K562 (cell line): ENCODE measurements at regions not wholly inside any gene's neighbourhood (a gene's known extent, or its start where the extent isn't known, plus 50 kb on each side); places are given as distances from the start of the nearest gene placed in this dataset.

Source experiments
- CTCF ChIP-seq, 3 experiments: IDR thresholded peaks in 2 of 3; conservative IDR thresholded peaks in 1 of 3; 2 replicates each; pipeline ENCODE4 v1.5.1; 2011 to 2012; ENCODE audit warnings: low read length in 3 of 3, mild to moderate bottlenecking in 3 of 3, control low read depth in 2 of 3, improper control_type of control experiment in 1 of 3, inconsistent platforms in 1 of 3, low read depth in 1 of 3, mixed read lengths in 1 of 3, moderate library complexity in 1 of 3; ENCODE audit not compliant: insufficient read depth in 2 of 3
- HMG20A ChIP-seq: fragments of 450-650 bp; formaldehyde crosslinking; conservative IDR thresholded peaks from 2 replicates; pipeline ENCODE4 v1.4.0; 2020; ENCODE audit warnings: mild to moderate bottlenecking, mixed read lengths
- HNRNPK ChIP-seq: fragments of 200-400 bp; formaldehyde crosslinking; IDR thresholded peaks from one replicate; pipeline ENCODE4 v1.6.1; 2018; ENCODE audit warnings: mild to moderate bottlenecking, low read depth, low read length; ENCODE audit not compliant: poor library complexity, severe bottlenecking
- NBN ChIP-seq: fragments of 450-650 bp; IDR thresholded peaks from 2 replicates; pipeline ENCODE4 v1.6.1; 2016; ENCODE audit warnings: low read depth, mild to moderate bottlenecking
- PATZ1 ChIP-seq: fragments of 250-450 bp; sonication (Bioruptor Pico); IDR thresholded peaks from 2 replicates; pipeline ENCODE4 v1.5.0; 2020; ENCODE audit warnings: mild to moderate bottlenecking, borderline replicate concordance
- RNF2 ChIP-seq: sonication (generic); IDR thresholded peaks from 2 replicates; pipeline ENCODE4 v1.6.1; 2016
- SRF ChIP-seq, 2 experiments: fragments of 250-450, 450-650 bp in 1 of 2; sonication (Bioruptor Pico) in 1 of 2; sonication (generic) in 1 of 2; formaldehyde crosslinking; IDR thresholded peaks; 2 replicates each; pipeline versions ENCODE4 v1.5.0 to v1.5.1; 2020 to 2022; ENCODE audit warnings: mild to moderate bottlenecking in 1 of 2, missing genetic modification reagents in 1 of 2
- TF ChIP-seq, protein P1 (sequence below): sonication (generic); formaldehyde crosslinking; IDR thresholded peaks from 2 replicates; pipeline ENCODE4 v1.8.0; 2022; ENCODE audit warnings: missing genetic modification reagents, mild to moderate bottlenecking, borderline replicate concordance
- TF ChIP-seq, protein P2 (sequence below): sonication (generic); formaldehyde crosslinking; IDR thresholded peaks from 2 replicates; pipeline ENCODE4 v1.8.1; 2022; ENCODE audit warnings: missing genetic modification reagents

DNA sequence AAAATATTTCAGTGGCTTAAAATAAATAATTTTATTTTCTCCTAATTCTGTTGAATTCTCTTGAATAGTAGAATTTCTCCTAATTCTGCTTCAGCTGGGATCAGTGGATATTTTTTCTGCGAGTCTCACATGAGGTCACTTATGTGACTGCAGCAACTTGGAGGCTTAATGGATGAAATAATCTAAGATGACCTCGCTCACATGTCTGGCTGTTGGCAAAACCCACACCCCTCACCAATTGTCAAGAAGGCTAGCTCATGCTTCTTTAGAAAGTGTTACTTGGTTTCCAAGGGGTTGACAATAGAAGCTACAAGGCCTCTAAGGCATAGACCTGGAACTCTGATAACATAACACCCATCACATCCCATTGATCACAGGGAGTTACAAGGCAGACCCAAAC lies 156.9 kb upstream of the DPYD start:
- TF ChIP-seq HNRNPK: no peak
- no peak for TF ChIP-seq CTCF (IDR thresholded peaks at IDR 0.05 in 2 of 3, conservative IDR thresholded peaks at IDR 0.05 in 1 of 3; ENCODE audit: insufficient read depth in 2 of 3, low read depth in 1 of 3, low read length in 3 of 3)
- no peak for TF ChIP-seq SRF (CRISPR knock-in tag; IDR thresholded peaks at IDR 0.05)
- no peak for TF ChIP-seq NBN
- TF ChIP-seq PATZ1 (CRISPR knock-in tag): no peak
- TF ChIP-seq, protein P1, sequence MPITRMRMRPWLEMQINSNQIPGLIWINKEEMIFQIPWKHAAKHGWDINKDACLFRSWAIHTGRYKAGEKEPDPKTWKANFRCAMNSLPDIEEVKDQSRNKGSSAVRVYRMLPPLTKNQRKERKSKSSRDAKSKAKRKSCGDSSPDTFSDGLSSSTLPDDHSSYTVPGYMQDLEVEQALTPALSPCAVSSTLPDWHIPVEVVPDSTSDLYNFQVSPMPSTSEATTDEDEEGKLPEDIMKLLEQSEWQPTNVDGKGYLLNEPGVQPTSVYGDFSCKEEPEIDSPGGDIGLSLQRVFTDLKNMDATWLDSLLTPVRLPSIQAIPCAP (CRISPR knock-in tag): no peak
- TF ChIP-seq HMG20A: no peak
- no peak for TF ChIP-seq RNF2
- TF ChIP-seq, protein P2, sequence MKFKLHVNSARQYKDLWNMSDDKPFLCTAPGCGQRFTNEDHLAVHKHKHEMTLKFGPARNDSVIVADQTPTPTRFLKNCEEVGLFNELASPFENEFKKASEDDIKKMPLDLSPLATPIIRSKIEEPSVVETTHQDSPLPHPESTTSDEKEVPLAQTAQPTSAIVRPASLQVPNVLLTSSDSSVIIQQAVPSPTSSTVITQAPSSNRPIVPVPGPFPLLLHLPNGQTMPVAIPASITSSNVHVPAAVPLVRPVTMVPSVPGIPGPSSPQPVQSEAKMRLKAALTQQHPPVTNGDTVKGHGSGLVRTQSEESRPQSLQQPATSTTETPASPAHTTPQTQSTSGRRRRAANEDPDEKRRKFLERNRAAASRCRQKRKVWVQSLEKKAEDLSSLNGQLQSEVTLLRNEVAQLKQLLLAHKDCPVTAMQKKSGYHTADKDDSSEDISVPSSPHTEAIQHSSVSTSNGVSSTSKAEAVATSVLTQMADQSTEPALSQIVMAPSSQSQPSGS (CRISPR knock-in tag): no peak
